PC-9 (cell line): ENCODE measurements at regions not wholly inside any gene's neighbourhood (a gene's known extent, or its start where the extent isn't known, plus 50 kb on each side); places are given as distances from the start of the nearest gene placed in this dataset.

Experiments used
- BruUV-seq: library from RNA; stranded (reverse); fragments of 400-500 nt; replicated peaks from 2 replicates; lab custom pipeline; 2021; lab: Mats Ljungman, UMichigan
- CTCF ChIA-PET: fragments of 300-600 bp; sonication (Branson Sonifier 250); formaldehyde crosslinking; loops from one replicate; lab custom pipeline; 2022; ENCODE audit warnings: antibody characterized with exemption; lab: Charles Lee
- POLR2A ChIA-PET: fragments of 300-600 bp; sonication (Branson Sonifier 250); formaldehyde crosslinking; loops from one replicate; lab custom pipeline; 2022; ENCODE audit warnings: antibody characterized with exemption; ENCODE audit not compliant: unreplicated experiment; lab: Charles Lee
- DNase-seq, 2 experiments: peaks; one replicate each; pipeline versions ENCODE4 v3.0.0 to v3.0.0-alpha.2; 2015 to 2022; ENCODE audit warnings: mixed read lengths in 1 of 2
- H2AFZ ChIP-seq: fragments of 200-600 bp; sonication (generic); 2 replicates; pipeline ENCODE4 v1.8.1; 2017; ENCODE audit warnings: antibody characterized with exemption
- H3F3A ChIP-seq: fragments of 200-600 bp; sonication (generic); 2 replicates; pipeline ENCODE4 v1.8.1; 2017; ENCODE audit warnings: antibody characterized with exemption, mild to moderate bottlenecking, low read depth; ENCODE audit not compliant: insufficient read depth
- H3K27ac ChIP-seq: fragments of 200-600 bp; sonication (generic); 2 replicates; pipeline ENCODE4 v1.6.1; 2016; ENCODE audit warnings: mixed run types
- H3K27me3 ChIP-seq: fragments of 200-600 bp; sonication (generic); 2 replicates; pipeline ENCODE4 v1.6.1; 2016; ENCODE audit warnings: low read depth, mixed run types; ENCODE audit not compliant: insufficient read depth
- H3K36me3 ChIP-seq: fragments of 200-600 bp; sonication (generic); 2 replicates; pipeline ENCODE4 v1.6.1; 2016; ENCODE audit warnings: low read depth, mixed run types
- H3K4me1 ChIP-seq: fragments of 200-600 bp; sonication (generic); replicated peaks from 2 replicates; pipeline ENCODE4 v1.6.1; 2016; ENCODE audit warnings: mixed run types; ENCODE audit not compliant: insufficient read depth
- H3K4me2 ChIP-seq: fragments of 200-600 bp; sonication (generic); 2 replicates; pipeline ENCODE4 v1.6.1; 2017; ENCODE audit warnings: mixed run types
- H3K4me3 ChIP-seq: fragments of 200-600 bp; sonication (generic); 2 replicates; pipeline ENCODE4 v1.6.1; 2016; ENCODE audit warnings: mixed run types
- H3K79me2 ChIP-seq: fragments of 200-600 bp; sonication (generic); 2 replicates; pipeline ENCODE4 v1.6.1; 2017; ENCODE audit warnings: low read depth, mixed run types
- H3K9me2 ChIP-seq: fragments of 200-600 bp; sonication (generic); 2 replicates; pipeline ENCODE4 v1.8.1; 2017; ENCODE audit warnings: mild to moderate bottlenecking; ENCODE audit not compliant: insufficient read depth
- H3K9me3 ChIP-seq: fragments of 200-600 bp; sonication (generic); 2 replicates; pipeline ENCODE4 v1.8.1; 2016; ENCODE audit warnings: low read depth; ENCODE audit not compliant: insufficient read depth
- H4K20me1 ChIP-seq: fragments of 200-600 bp; sonication (generic); 2 replicates; pipeline ENCODE4 v1.8.1; 2017; ENCODE audit not compliant: insufficient read depth
- CTCF ChIP-seq: fragments of 200-600 bp; sonication (generic); conservative IDR thresholded peaks from 2 replicates; pipeline ENCODE4 v1.6.1; 2017; ENCODE audit warnings: mixed run types, antibody characterized with exemption, mild to moderate bottlenecking, moderate library complexity
- EZH2 ChIP-seq: fragments of 200-600 bp; sonication (generic); IDR thresholded peaks from 2 replicates; pipeline ENCODE4 v1.8.0; 2017; ENCODE audit warnings: antibody characterized with exemption, low read depth
- intact Hi-C: fragments of 100-400 bp; cut with micrococcal nuclease; formaldehyde crosslinking; loops from one replicate; pipeline ENCODE4 v1.10.0; 2022; ENCODE audit not compliant: unreplicated experiment

GRCh38 chr5:125179612-125180011 is 433.2 kb upstream of the ZNF608 start:
- Histone ChIP-seq H3K4me2 (no peak overlapping the region), H3K9me2 (no peaks in the 10 kb centered on the region), H2AFZ (no peak overlapping the region), H3K36me3 (no peaks in the 10 kb centered on the region), H3K4me3 (no peak overlapping the region), H3K79me2 (no peaks in the 10 kb centered on the region), H3F3A (no peaks in the 10 kb centered on the region; the same call in 1 of the 2 replicates), H3K9me3 (peaks cover 8% of the 10 kb centered on the region; the same call in 1 of the 2 replicates), H4K20me1 (no peaks in the 10 kb centered on the region), H3K27ac (no peak overlapping the region), H3K4me1 (0 out of 2 replicates have a peak, but pooled peaks cover 7% of the 10 kb centered on the region), H3K27me3 (no peaks in the 10 kb centered on the region)
- BruUV-seq, result no TSS peak
- intact Hi-C loops, result no loop called here
- ChIA-PET CTCF (no interaction called here), POLR2A (no interaction called here)
- TF ChIP-seq EZH2 (no peak), CTCF (no peak)
- DNase-seq, result no peak

GRCh38 chr5:125180231-125180829 is 433.9 kb upstream of the ZNF608 start:
- peaks cover 8% of the 10 kb centered on the region; the same call in 1 of the 2 replicates for H3K9me3 ChIP-seq
- H4K20me1 ChIP-seq, result no peaks in the 10 kb centered on the region
- no peaks in the 10 kb centered on the region for H3K27me3 ChIP-seq
- ChIA-PET CTCF (no interaction called here), POLR2A (no interaction called here)
- no peaks in the 10 kb centered on the region; the same call in 1 of the 2 replicates for H3F3A ChIP-seq
- BruUV-seq, result no TSS peak
- no peak for TF ChIP-seq EZH2
- no peak for TF ChIP-seq CTCF
- no peaks in the 10 kb centered on the region for H3K79me2 ChIP-seq
- no peak overlapping the region for H3K4me2 ChIP-seq
- no peak overlapping the region for H2AFZ ChIP-seq
- H3K4me3 ChIP-seq, result no peak overlapping the region
- H3K4me1 ChIP-seq, result 0 out of 2 replicates have a peak, but pooled peaks cover 7% of the 10 kb centered on the region
- H3K36me3 ChIP-seq, result no peaks in the 10 kb centered on the region
- H3K27ac ChIP-seq, result no peak overlapping the region
- DNase-seq, result no peak
- intact Hi-C loops, result no loop called here
- no peaks in the 10 kb centered on the region for H3K9me2 ChIP-seq

- Histone ChIP-seq H3K9me3 (peaks cover 8% of the 10 kb centered on the region; the same call in 1 of the 2 replicates), H3K4me2 (no peak overlapping the region), H2AFZ (no peak overlapping the region), H3K27me3 (no peaks in the 10 kb centered on the region), H3K79me2 (no peaks in the 10 kb centered on the region), H3K36me3 (no peaks in the 10 kb centered on the region), H3F3A (no peaks in the 10 kb centered on the region), H3K4me1 (0 out of 2 replicates have a peak, but pooled peaks cover 7% of the 10 kb centered on the region), H3K4me3 (no peak overlapping the region), H3K9me2 (no peaks in the 10 kb centered on the region), H4K20me1 (no peaks in the 10 kb centered on the region), H3K27ac (no peak overlapping the region)
- POLR2A ChIA-PET, result no interaction called here
- intact Hi-C loops, result no loop called here
- TF ChIP-seq EZH2 (no peak), CTCF (no peak)
- BruUV-seq, result no TSS peak
- no peak for DNase-seq
- CTCF ChIA-PET, result no interaction called here
Observed at GRCh38 chr5:125181159-125181558, 434.7 kb upstream of the ZNF608 start.
